GM12891 (cell line): ENCODE measurements at regions not wholly inside any gene's neighbourhood (a gene's known extent, or its start where the extent isn't known, plus 50 kb on each side); places are given as distances from the start of the nearest gene placed in this dataset.

Source experiments
- DNase-seq: peaks from one replicate; pipeline ENCODE4 v3.0.0; 2011; ENCODE audit warnings: low spot score; ENCODE audit not compliant: insufficient read length
- FAIRE-seq: peaks from 2 replicates; lab custom pipeline; 2011; peaks lifted over from hg19 to GRCh38; lab: Jason Lieb, UNC
- PAX5 ChIP-seq: IDR thresholded peaks from 2 replicates; pipeline ENCODE4 v1.6.1; 2011; ENCODE audit warnings: low read length, moderate library complexity, mild to moderate bottlenecking; ENCODE audit not compliant: insufficient read depth, severe bottlenecking
- POLR2A ChIP-seq: IDR thresholded peaks from 2 replicates; pipeline ENCODE4 v1.6.1; 2011; ENCODE audit warnings: low read depth, low read length, control low read depth
- POLR2AphosphoS5 ChIP-seq: IDR thresholded peaks from 2 replicates; pipeline ENCODE4 v1.6.1; 2011; ENCODE audit warnings: low read depth, low read length, control low read depth
- POU2F2 ChIP-seq: IDR thresholded peaks from 2 replicates; pipeline ENCODE4 v1.6.1; 2011; ENCODE audit warnings: low read depth, mild to moderate bottlenecking, control low read depth, low read length, moderate library complexity
- SPI1 ChIP-seq: IDR thresholded peaks from 2 replicates; pipeline ENCODE4 v1.6.1; 2011; ENCODE audit warnings: low read depth, low read length, control low read depth
- TAF1 ChIP-seq: IDR thresholded peaks from 2 replicates; pipeline ENCODE4 v1.6.1; 2011; ENCODE audit warnings: low read depth, low read length, control low read depth

GRCh38 chr9:81097131-81097847 is 592.1 kb downstream of the TLE1 start:
- DNase-seq (no peak), FAIRE-seq (no peak)
- TF ChIP-seq SPI1, result no peak
- no peak for TF ChIP-seq PAX5

GRCh38 chr9:81096625-81097024 is 592.7 kb downstream of the TLE1 start:
- no peak for FAIRE-seq
- no peak for TF ChIP-seq SPI1
- no peak for TF ChIP-seq POU2F2
- no peak for TF ChIP-seq TAF1
- no peak for DNase-seq

GRCh38 chr9:81092057-81092456 is 597.3 kb downstream of the TLE1 start:
- no peak for TF ChIP-seq POLR2A
- TF ChIP-seq TAF1, result no peak
- TF ChIP-seq SPI1, result no peak
- no peak for TF ChIP-seq POLR2AphosphoS5
- no peak for TF ChIP-seq PAX5
- no peak for TF ChIP-seq POU2F2
- FAIRE-seq, result no peak
- no peak for DNase-seq

GRCh38 chr9:81088341-81088740 is 601.0 kb downstream of the TLE1 start:
- no peak for TF ChIP-seq TAF1
- no peak for TF ChIP-seq POLR2AphosphoS5
- no peak for TF ChIP-seq POU2F2
- TF ChIP-seq PAX5, result no peak
- no peak for TF ChIP-seq POLR2A
- no peak for TF ChIP-seq SPI1
- no peak for DNase-seq

GRCh38 chr9:81086416-81086815 is 602.9 kb downstream of the TLE1 start:
- FAIRE-seq (no peak), DNase-seq (no peak)
- no peak for TF ChIP-seq PAX5
- no peak for TF ChIP-seq POLR2AphosphoS5
- no peak for TF ChIP-seq TAF1
- no peak for TF ChIP-seq POU2F2
- no peak for TF ChIP-seq SPI1
- TF ChIP-seq POLR2A, result no peak

More at GRCh38 chr9:81088341-81088740, 601.0 kb downstream of the TLE1 start:
- FAIRE-seq, result no peak

GRCh38 chr9:81083854-81084512 is 605.4 kb downstream of the TLE1 start:
- TF ChIP-seq PAX5, result no peak
- no peak for TF ChIP-seq POLR2A
- no peak for TF ChIP-seq POU2F2
- TF ChIP-seq SPI1, result no peak
- no peak for TF ChIP-seq POLR2AphosphoS5
- no peak for TF ChIP-seq TAF1
- DNase-seq (no peak), FAIRE-seq (no peak)

- no peak for FAIRE-seq
- TF ChIP-seq SPI1 (no peak), TAF1 (no peak), POLR2AphosphoS5 (no peak), POLR2A (no peak), PAX5 (no peak)
- DNase-seq, result no peak
Observed at GRCh38 chr9:81083067-81083466, 606.3 kb downstream of the TLE1 start.

- no peak for FAIRE-seq
- TF ChIP-seq POU2F2 (no peak), PAX5 (no peak), TAF1 (no peak), POLR2AphosphoS5 (no peak), SPI1 (no peak), POLR2A (no peak)
- DNase-seq, result no peak
Observed at GRCh38 chr9:81082221-81082620, 607.1 kb downstream of the TLE1 start.

GRCh38 chr9:81080900-81081299 is 608.4 kb downstream of the TLE1 start:
- FAIRE-seq (no peak), DNase-seq (no peak)
- TF ChIP-seq POU2F2 (no peak), TAF1 (no peak), POLR2AphosphoS5 (no peak), POLR2A (no peak)

GRCh38 chr9:81080185-81080584 is 609.2 kb downstream of the TLE1 start:
- no peak for DNase-seq
- FAIRE-seq, result no peak
- TF ChIP-seq POLR2AphosphoS5 (no peak), POLR2A (no peak), TAF1 (no peak), PAX5 (no peak), POU2F2 (no peak), SPI1 (no peak)
